ENCODE measurements at regions not wholly inside any gene's neighbourhood (a gene's known extent, or its start where the extent isn't known, plus 50 kb on each side); places are given as distances from the start of the nearest gene placed in this dataset.

GRCh38 chr9:89993678-89994630 lies 389.1 kb downstream of the GADD45G start:
- Histone ChIP-seq H3K27ac (peak overlapping the region in 5 of 10 donors; percentile 11 to 83 (median 45)), H3K9me3 (no peaks in the 10 kb centered on the region), H3K27me3 (no peaks in the 10 kb centered on the region), H3K4me1 (peaks cover 3 to 55% (median 27%) of the 10 kb centered on the region in 9 donors), H3K36me3 (no peaks in the 10 kb centered on the region), H3K4me3 (no peak overlapping the region)
- ATAC-seq = peak in 7 of 8 donors; percentile 40 to 70 (median 47)
- WGBS, 2 donors = 25 to 31% methylated on average over 5 of the region's 5 CpGs
- no peak for TF ChIP-seq CTCF (IDR thresholded peaks at IDR 0.05)
- DNase-seq = peak in 1 of 2 donors; percentile 46
- intact Hi-C loops (cut with DNase I) = loop anchor here in 1 of 10 donors (10.0 kb wide), 1 partner anchor 101 kb away; no protein-coding TSS in a partner anchor

DNA sequence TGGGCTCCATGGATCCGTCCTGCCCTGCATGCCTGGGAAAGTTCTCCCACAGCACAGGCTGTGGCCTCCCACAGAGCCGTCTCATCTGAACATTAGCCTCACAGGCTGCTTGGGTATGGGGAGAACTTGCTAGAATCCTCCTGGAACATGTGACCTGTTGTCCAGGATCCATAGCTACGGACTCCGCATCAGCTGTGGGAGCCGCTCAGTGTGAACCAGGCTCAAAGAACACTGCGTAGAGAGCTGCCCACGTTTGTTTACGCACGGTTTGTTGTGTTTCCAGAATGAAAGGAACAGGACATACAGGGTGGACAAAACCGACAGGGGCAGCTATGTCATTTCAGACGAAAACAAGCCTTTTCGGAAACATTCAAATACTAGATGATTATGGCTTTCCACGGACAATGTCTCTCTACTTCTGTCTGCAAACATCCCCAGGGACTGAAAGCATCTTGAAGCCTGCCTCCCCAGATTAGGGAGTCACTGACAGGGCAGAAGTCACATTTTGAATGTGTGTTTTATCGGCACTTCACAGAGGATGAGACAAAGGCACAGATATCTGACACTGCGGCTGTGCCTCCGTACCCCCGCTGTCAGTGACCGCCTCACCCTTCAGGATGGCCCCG lies 390.3 kb downstream of the GADD45G start:
- intact Hi-C loops (cut with DNase I) = loop anchor here in 5 of 10 donors (5.0 to 10.0 kb wide), 5 partner anchors 68 to 393 kb away; no protein-coding TSS in a partner anchor
- H3K4me3 ChIP-seq = no peak overlapping the region
- no peaks in the 10 kb centered on the region for H3K36me3 ChIP-seq
- TF ChIP-seq CTCF (IDR thresholded peaks at IDR 0.05) = no peak
- H3K27me3 ChIP-seq = no peaks in the 10 kb centered on the region
- H3K4me1 ChIP-seq = peaks cover 11 to 57% (median 38%) of the 10 kb centered on the region in 9 donors
- 72 to 77% methylated on average over 19 of the region's 19 CpGs for WGBS, 2 donors
- no peaks in the 10 kb centered on the region for H3K9me3 ChIP-seq
- ATAC-seq (no peak), DNase-seq (no peak)
- peak overlapping the region in 2 of 10 donors; percentile 2 to 69 for H3K27ac ChIP-seq

DNA sequence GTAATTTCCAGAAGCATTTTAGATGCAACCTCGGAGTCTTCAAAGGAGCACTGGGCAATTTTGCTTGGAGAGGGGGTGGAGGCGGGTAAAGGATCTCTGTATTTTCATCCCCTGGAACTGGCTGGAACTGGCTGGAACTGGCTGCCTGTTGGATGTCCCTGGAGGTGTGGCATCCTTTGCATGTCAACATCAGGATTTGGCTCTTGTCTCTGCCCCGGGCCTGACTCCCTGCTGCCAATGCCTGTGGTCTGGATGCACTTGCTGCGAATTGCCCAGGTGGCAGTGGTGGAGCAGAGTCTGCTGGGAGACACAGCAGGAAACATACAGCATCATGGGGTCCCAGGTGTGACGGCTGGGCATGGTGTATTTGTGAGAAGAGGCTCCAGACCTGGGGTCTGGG lies 391.3 kb downstream of the GADD45G start:
- Histone ChIP-seq H3K9me3 (no peaks in the 10 kb centered on the region), H3K36me3 (no peaks in the 10 kb centered on the region), H3K4me1 (peaks cover 14 to 68% (median 46%) of the 10 kb centered on the region in 9 donors), H3K27ac (peak overlapping the region in 1 of 10 donors; percentile 69), H3K27me3 (no peaks in the 10 kb centered on the region), H3K4me3 (no peak overlapping the region)
- TF ChIP-seq CTCF (IDR thresholded peaks at IDR 0.05) = no peak
- WGBS, 2 donors = 78 to 80% methylated on average over 5 of the region's 5 CpGs
- ATAC-seq = peak in 1 of 8 donors; percentile 29
- no peak for DNase-seq
- intact Hi-C loops (cut with DNase I) = loop anchor here in 5 of 10 donors (5.0 to 10.0 kb wide), 5 partner anchors 69 to 394 kb away; no protein-coding TSS in a partner anchor

GRCh38 chr9:89996773-89997172 lies 392.0 kb downstream of the GADD45G start:
- Histone ChIP-seq H3K4me3 (no peak overlapping the region), H3K9me3 (no peaks in the 10 kb centered on the region), H3K4me1 (peaks cover 17 to 74% (median 48%) of the 10 kb centered on the region in 9 donors), H3K27me3 (no peaks in the 10 kb centered on the region), H3K36me3 (no peaks in the 10 kb centered on the region), H3K27ac (no peak overlapping the region)
- 94 to 99% methylated on average over 3 of the region's 3 CpGs for WGBS, 2 donors
- no peak for TF ChIP-seq CTCF (IDR thresholded peaks at IDR 0.05)
- intact Hi-C loops (cut with DNase I) = loop anchor here in 5 of 10 donors (5.0 to 10.0 kb wide), 5 partner anchors 69 to 394 kb away; no protein-coding TSS in a partner anchor
- ATAC-seq (no peak), DNase-seq (no peak)
